Bone marrow (tissue), 2 donors: ENCODE measurements at regions not wholly inside any gene's neighbourhood (a gene's known extent, or its start where the extent isn't known, plus 50 kb on each side); places are given as distances from the start of the nearest gene placed in this dataset.
"Not testable (repeated sequence)": the region's sequence is repeated elsewhere in the genome, so short reads cannot be mapped to it uniquely, and the experiment has no call there.

Experiments used
- DNase-seq, 2 donors: peaks; one replicate each; lab custom pipeline; 2025; lab: John Stamatoyannopoulos, UW

DNA sequence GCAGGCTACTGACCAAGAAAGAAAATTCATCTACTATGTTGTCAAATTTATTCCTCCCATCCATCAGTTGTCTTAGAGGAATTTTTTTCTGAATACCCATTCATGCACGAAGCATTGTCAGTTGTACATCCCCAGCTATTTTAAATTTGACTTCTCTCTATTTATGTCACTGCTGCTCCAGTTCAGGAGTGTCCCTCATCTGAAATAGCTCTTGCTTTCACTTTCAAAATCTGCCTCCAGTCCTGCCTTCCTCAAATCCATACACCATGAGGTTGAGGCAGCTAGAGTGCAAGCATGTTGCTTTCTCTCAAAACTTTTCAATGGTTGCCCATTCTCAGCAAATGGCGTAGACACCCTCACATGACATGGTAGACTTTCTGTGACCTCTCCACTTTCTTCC is 335.4 kb upstream of the CDH2 start:
- DNase-seq: peak in 1 of 2 donors; percentile 44

DNA sequence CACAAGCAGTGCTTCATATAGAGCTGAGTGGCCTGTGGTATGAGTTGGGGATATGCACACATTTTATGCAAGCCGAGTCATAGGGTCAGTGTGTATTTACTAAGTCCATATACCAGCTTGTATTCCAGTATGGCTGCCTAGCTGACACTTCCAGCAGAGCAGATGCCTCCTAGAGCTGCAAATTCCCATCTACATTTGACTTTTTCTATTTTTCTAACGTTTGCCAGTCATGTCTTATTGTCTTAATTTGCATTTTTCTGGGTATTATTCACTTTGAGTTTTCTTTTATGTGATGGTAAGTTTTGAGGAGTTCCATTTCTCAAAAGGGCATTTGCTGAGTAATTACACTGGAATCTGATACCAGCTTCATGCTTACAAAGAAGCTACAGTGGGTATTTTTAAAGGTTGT is 334.5 kb upstream of the CDH2 start:
- DNase-seq: no peak

DNA sequence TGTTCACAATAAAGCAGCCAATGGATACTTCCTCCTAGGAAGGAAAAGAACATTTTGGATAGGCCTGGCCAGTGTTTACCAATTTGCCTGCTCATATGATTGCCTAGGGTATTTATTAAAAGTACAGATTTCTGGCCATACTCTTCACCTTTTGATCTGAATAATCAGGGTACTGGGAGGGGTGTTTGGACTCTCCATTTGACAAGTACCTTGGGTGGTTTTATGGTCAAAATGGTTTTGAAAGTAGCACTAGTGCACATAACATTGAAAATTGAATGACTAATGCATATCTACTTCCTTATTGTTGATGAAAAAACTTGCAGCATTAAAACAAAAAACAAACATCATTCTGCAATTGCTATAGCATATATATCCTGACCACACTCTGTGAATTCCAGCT is 333.3 kb upstream of the CDH2 start:
- no peak for DNase-seq

DNA sequence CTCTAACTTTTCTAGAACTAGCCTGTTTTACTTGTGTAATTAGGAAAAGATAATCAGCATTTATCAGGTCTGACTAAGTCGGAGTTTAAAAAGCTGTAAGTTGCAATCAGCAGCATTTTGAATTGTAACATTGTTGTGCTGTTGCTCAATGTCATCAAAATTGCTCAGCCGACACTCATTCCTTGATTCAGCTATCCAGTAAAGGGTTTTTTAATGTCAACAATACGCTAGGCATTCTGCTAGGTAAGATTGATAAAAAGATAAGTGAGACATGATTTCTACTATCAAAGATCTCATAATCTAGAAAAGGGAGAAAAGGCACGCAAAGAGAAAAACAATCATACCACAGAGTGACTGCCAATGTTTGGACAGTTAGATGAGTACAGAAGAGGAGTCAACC is 327.1 kb upstream of the CDH2 start:
- no peak for DNase-seq

DNA sequence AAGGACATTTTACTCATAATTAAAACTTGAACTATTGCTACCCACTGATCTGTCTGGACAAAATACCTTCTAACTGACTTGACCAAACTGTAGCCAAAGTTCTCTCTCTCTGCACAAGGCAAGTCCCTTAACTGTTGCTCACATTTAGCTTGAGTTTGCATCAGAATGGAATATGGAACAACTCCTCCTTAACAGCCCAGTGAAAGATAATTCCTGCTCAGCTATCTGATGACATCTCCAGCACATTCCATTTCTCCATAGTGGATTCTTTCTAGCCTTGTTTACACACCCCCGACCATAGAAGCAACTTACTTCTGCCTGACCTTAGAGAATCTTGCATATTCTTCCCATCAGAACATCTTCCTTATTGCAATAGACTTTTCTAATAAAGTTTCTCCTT is 317.2 kb upstream of the CDH2 start:
- no peak for DNase-seq

DNA sequence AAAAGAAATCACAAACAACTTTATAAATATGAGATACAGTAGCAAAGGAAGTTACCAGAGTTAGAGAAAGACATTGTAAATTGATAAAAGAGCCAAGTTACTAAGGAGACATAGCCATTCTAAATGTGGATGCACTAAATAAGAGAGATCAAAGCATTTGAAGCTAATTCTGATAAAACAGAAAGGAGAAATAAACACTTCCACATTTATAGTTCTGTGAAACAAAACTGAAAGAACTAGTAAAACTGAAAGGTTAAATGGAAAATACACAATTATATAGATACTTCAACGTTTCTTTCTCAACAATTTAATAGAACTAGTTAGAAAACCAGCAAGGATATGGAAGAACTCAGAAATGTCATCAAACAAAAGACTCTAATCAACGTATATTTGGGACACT is 309.0 kb upstream of the CDH2 start:
- DNase-seq: no peak

DNA sequence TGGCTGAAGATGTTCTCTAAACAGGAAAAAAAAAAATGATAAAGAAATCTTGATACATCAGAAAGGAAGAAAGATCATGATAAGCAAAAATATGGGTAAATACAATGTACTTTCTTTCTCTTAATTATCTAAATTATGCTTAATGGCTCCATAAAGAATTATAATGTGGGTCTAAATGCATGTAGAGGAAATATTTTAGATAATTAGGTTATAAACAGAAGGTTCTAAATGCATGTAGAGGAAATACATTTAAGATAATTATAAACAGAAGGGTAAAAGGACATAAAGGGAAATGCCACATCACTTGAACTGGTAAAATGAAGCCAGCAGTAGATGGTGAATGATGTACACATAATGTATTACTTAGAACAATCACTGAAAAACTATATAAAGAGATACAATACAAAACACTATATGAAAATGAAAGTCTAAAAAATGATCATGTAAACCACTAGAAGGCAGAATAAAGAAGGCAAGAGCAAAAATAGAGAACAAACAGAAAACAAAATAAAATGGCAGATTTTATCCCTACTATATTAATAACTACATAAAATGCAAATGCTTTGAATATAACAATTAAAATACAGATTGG is 308.4 kb upstream of the CDH2 start:
- no peak for DNase-seq

DNA sequence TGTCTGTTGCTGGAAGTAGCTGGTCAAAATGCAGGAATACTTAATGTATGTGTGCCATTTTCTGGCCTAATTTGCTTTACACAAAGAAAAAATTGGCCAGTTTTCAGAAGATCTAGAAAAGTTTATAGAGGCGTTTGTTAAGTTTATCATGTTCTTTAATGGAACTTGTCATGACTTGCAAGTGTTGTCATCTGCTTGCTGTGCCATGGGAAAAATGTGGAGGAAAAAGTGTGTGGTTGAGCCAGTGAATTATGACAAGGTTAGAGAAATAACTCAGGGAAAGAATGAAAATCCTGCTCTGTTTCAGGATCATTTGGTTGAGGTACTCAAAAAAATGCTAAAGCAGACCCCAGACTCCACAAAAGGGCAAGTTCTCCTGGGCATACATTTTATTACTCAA is 301.6 kb upstream of the CDH2 start:
- no peak for DNase-seq

DNA sequence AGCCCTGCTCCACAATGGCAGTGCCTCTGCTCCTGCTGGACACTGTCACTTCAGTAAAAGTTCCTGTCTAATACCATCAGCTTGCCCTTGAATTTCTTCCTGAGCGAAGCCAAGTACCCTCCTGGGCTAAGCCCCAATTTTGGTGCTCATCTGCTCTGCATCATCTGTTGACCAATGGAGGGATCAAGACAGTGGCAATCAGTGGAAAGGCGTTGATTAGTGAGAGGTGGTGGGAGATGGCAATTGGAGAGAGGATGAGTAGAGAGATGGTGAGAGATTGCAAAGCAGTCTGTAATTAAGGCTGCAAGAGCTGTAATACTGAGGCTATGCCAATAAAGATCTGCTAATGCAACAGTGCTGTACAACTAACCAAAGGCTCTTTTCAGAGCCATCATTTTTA is 299.4 kb upstream of the CDH2 start:
- DNase-seq: no peak

DNA sequence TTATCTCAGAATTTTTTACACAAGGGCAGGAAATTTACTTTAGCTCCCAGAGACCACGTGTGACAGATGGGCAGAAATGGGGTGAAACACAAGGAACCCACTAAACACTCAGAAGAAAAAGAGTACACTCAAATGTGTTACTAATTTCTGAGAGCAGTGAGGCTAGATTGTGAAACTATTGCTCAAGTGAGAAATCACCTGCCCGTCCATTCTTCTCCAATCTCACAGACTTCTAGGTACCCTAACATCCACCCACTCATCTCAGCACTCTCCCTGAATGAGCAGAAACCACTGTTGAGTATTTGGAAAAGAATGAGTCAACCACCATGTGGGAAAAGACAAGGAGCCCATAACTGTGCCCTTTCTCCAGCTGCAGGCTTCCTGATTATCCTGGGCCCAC is 293.0 kb upstream of the CDH2 start:
- no peak for DNase-seq

DNA sequence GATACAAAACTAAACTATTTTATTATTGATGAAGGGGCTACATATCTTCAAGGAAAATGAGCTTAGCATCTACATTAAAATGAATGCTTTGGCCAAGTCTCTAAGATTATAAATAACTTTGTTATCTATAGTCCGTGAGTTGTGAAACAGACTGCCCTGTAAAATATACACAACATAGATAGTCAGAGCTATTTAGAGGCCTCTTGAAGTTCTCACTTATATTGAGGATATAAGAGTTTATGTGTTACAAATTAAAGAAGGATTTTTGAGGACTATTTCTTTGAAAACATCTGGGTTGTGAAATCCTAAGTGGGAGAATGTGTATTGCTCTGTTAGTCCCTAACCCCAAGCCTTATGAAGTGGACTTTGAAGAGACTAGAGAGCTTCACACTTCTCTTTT is 292.0 kb upstream of the CDH2 start:
- no peak for DNase-seq

DNA sequence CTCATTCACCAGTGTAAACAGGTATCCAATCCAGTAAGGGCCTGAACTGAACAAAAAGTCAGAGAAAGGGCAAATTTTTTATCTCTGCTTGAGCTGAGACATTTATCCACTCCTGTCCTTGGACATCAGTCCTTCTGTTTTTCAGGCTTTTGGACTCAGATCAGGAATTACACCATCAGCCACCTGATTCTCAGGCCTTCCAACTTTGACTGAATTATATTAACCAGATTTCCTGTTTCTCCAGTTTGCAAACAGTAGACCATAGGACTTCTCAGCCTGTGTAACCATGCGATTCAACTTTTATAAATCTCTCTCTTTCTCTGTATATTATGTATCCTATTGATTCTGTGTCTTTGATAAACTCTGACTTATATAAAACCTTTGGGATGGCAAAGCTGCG is 289.3 kb upstream of the CDH2 start:
- no peak for DNase-seq

DNA sequence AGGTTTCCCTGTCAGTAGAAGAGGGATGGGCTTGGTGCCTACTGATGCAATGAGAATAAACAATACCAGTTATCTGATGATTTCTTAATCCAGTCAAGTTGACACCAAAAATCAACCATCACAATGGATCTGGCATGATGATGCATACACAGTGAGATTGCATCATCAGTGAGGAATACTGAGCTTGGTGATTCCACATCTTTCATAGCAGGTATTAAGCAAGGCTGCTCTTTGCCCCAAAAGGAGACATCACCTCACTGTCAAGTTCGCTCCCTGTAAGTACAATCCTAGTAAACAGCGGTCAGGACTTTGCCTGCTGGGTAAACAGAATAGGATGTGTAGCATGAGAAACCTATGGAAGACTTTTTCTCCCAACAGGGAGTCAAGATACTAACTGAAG is 282.7 kb upstream of the CDH2 start:
- no peak for DNase-seq

DNA sequence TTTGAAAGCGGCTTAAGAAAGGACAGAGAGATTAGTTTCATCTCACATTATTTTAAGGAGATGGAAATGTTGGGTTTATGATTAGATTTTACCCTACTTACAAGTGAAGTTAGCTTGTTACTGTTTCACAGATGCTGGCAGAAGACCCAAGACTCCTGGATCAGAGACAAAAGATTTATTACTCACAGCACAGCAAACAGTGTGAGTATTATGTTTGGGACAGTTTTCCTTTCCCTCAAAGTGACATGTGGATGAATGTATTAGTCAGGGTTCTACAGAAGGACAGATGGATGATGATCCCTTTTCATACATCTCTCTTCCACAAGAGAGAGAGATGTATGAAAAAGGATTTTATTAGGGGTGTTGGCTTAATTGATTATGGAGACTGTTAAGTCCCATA is 281.8 kb upstream of the CDH2 start:
- no peak for DNase-seq

DNA sequence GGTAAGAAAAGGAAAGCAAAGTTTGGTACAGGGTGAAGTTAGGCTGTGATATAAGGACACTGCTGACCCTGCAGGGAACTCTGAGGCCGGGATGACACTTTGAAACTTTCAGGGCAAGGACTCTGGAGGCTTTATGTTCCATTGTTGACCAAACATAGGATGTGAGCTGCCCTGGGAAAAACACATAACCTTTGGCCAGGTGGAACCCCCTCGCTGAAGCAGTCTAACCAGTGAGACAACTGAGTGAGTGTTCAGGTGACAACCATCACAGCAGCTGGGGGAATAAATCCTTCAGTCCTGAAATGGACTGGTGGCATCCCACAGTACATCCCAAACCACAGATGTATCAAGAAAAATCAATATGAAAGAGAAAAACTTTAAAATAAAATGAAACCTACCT is 280.9 kb upstream of the CDH2 start:
- no peak for DNase-seq

DNA sequence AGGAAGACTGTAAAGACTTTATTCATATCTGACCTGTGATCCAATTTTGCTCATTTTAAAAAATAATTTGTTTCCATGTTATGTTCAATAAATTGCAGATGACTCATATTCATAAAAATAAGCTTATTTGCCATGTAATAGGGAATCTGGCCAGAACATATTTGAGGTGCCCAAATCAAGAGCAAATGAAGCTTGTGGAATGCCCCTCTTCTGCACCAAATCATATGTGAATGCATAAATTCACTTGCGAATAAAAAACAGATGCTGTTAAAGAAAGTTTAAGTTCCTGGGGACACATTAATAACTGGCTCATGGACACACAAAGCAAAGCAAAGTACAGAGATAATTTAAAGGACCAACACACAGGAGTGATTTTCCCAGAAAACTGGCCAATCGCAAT is 279.0 kb upstream of the CDH2 start:
- DNase-seq: no peak

DNA sequence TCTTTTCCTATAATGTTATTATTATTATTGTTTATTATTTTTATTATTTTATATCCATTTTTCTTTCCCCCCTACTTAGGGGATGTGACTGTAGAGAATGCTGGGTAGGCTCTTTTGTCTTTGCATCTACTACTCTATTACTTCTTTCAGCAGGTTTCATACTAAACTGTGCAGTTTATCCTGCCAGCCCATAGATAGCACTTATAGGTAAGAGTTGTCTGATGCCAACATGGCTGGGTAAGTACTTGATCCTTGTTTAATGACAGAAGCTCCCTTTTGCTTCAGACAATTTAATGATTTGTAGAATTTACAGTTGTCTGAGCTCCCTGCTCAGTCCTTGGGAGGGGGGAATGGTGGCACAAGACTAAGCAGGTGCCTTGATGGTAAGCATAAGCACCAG is 262.9 kb upstream of the CDH2 start:
- no peak for DNase-seq

DNA sequence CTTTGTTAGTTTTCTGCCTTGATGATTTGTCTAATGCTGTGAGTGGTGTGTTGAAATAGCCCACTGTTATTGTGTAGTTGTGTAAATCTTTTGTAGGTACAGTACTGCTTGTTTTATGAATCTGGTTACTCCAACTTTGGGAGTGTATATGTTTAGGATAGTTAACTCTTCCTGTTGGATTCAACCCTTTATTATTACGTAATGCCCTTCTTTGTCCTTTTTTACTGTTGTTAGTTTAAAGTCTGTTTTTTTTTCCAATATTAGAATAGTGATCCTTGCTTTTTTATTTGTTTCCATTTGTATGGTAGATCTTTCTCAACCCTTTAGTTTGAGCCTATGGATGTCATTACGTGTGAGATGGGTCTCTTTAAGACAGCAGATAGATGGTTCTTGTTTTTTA is 261.5 kb upstream of the CDH2 start:
- no peak for DNase-seq

DNA sequence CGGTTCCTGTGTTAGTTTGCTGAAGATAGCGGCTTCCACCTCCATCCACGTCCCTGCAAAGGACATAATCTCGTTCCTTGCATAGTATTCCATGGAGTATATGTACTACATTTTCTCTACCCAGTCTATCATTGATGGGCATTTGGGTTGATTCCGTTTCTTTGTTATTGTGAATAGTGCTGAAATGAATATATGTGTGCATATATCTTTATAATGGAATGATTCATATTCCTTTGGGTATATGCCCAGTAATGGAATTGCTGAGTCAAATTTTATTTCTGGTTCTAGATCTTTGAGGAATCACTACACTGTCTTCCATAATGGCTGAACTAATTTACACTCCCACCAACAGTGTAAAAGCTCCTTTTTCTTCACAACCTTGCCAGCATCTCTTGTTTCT is 255.4 kb upstream of the CDH2 start:
- DNase-seq: no peak

DNA sequence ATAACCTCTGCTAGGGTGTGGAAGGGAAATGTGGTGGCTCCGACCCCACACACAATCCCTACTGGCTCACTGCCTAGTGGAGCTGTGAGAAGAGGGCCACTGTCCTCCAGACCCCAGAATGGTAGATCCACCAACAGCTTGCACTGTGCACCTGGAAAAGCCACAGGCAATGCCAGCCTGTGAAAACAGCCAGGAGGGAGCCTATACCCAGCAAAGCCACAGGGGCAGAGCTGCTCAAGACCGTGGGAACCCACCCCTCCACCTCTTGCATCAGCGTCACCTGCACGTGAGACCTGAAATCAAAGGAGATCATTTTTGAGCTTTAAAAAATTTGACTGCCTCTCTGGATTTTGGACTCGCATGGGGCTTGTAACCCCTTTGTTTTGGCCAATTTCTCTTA is 249.0 kb upstream of the CDH2 start:
- no peak for DNase-seq

DNA sequence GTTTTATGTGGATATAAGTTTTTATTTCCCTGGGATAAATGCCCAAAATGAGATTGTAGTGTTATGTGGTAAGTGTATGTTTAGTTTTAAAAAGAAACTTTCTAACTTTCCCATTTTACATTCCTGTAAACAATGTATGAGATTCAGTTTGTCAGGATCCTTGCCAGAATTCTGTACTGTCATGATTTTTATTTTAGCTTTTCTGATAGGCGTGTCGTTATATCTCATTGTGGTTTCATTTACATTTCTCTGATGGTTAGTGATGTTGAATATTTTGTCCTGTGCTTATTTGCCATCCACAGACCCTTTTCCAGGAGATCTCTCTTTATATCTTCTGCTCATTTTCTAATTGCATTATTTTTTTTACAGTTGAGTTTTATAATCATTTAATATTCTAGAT is 245.6 kb upstream of the CDH2 start:
- no peak for DNase-seq

DNA sequence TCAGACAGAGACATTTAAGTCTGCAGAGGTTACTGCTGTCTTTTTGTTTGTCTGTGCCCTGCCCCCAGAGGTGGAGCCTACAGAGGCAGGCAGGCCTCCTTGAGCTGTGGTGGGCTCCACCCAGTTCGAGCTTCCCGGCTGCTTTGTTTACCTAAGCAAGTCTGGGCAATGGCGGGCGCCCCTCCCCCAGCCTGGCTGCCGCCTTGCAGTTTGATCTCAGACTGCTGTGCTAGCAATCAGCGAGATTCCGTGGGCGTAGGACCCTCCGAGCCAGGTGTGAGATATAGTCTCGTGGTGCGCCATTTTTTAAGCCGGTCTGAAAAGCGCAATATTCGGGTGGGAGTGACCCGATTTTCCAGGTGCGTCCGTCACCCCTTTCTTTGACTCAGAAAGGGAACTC is 245.0 kb upstream of the CDH2 start:
- not testable (repeated sequence) for DNase-seq

DNA sequence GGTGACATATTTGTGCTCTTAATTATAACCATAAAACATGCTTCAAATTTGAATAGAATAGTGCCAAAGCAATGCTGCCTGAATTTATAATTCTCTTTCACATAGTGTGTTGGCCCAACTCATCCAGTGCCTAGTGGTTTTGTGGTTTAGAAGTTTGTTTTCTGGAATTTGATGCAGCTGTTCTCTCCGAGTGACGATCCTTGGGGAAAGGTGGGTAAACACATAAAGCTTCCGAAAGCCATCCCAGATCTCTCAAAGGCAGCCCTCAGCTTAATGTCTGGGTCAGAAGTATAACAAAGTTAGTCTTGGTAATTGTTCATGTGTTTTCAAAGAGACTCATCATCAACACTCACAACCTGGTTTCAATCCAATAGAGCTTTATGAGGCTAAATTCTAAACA is 235.6 kb upstream of the CDH2 start:
- no peak for DNase-seq

DNA sequence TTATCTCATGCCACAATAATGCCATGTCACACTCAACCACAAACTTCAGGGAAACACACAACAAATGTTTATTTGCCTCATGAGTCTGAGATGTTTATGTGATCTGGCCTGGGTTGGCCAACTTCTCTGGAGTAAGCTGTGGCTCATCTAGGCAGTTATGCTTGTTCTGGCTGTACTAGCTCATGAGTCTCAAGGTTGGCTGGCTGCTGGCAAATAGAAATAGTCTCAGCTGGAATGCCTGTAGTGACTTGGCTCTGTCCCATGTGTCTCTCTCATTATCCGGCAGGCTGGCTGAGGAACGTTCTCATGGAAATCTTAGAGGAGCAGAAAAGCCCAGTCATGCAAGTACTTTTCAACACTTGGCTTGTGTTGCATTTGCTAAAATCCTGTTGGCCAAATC is 234.9 kb upstream of the CDH2 start:
- no peak for DNase-seq

DNA sequence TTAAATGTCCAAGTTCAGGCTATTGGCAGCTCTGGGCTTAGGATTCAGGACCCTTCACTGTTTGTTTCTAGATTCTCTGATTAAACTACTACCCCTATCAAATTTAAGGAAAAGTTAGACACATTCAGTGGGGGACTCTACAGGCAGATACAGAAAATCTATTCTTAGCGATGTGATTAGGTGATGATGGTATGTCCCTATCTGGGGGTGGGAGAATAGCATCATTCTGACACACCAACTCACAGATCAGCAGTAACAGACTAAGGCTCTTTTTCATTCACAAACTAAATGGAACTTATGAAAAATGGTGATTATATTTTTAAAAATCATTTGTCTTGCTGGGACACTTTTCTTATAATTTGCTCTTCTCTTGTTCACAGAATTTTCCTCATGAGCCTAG is 232.9 kb upstream of the CDH2 start:
- DNase-seq: no peak
